Bronchial epithelial cell (primary cell): ENCODE measurements at regions not wholly inside any gene's neighbourhood (a gene's known extent, or its start where the extent isn't known, plus 50 kb on each side); places are given as distances from the start of the nearest gene placed in this dataset.
A peak's percentile ranks its signal among the peaks of the same experiment; 100 is the strongest.

Experiments
- DNase-seq: peaks from one replicate; pipeline ENCODE4 v3.0.0-alpha.2; 2010; ENCODE audit warnings: low read depth
- FAIRE-seq: peaks from 2 replicates; lab custom pipeline; 2011; peaks lifted over from hg19 to GRCh38; lab: Jason Lieb, UNC
- H3K27me3 ChIP-seq: 2 replicates; pipeline ENCODE4 v1.5.1; 2011; ENCODE audit warnings: low read length; ENCODE audit not compliant: control insufficient read depth, insufficient read depth
- H3K36me3 ChIP-seq: 2 replicates; pipeline ENCODE4 v1.5.1; 2011; ENCODE audit warnings: low read length; ENCODE audit not compliant: control insufficient read depth, insufficient read depth
- H3K4me3 ChIP-seq: 2 replicates; pipeline ENCODE4 v1.5.1; 2011; ENCODE audit warnings: mild to moderate bottlenecking, low read depth, low read length, control low read depth
- CTCF ChIP-seq: IDR thresholded peaks from 2 replicates; pipeline ENCODE4 v1.5.1; 2011; ENCODE audit warnings: mild to moderate bottlenecking, moderate library complexity, low read length, control low read depth, inconsistent platforms; ENCODE audit not compliant: insufficient read depth, severe bottlenecking

- FAIRE-seq = no peak
- Histone ChIP-seq H3K4me3 (no peak overlapping the region), H3K36me3 (no peaks in the 10 kb centered on the region), H3K27me3 (no peaks in the 10 kb centered on the region)
- no peak for DNase-seq
- TF ChIP-seq CTCF = no peak
Measured at GRCh38 chr4:187603093-187604025, 392.2 kb upstream of the ZFP42 start.

GRCh38 chr4:187604984-187605383 lies 390.6 kb upstream of the ZFP42 start:
- no peak overlapping the region for H3K4me3 ChIP-seq
- no peak for TF ChIP-seq CTCF
- DNase-seq = no peak
- H3K36me3 ChIP-seq = no peaks in the 10 kb centered on the region
- peak; percentile 36 for FAIRE-seq
- H3K27me3 ChIP-seq = no peaks in the 10 kb centered on the region

GRCh38 chr4:187606581-187606980 lies 389.0 kb upstream of the ZFP42 start:
- DNase-seq = peak; percentile 81
- peak; percentile 78 for TF ChIP-seq CTCF
- no peaks in the 10 kb centered on the region for H3K36me3 ChIP-seq
- no peaks in the 10 kb centered on the region for H3K27me3 ChIP-seq
- FAIRE-seq = no peak
- no peak overlapping the region for H3K4me3 ChIP-seq

GRCh38 chr4:187608001-187608421 lies 387.6 kb upstream of the ZFP42 start:
- FAIRE-seq = no peak
- no peak overlapping the region for H3K4me3 ChIP-seq
- peak; percentile 89 for DNase-seq
- TF ChIP-seq CTCF = no peak
- no peaks in the 10 kb centered on the region for H3K36me3 ChIP-seq
- H3K27me3 ChIP-seq = no peaks in the 10 kb centered on the region

GRCh38 chr4:187612301-187612700 lies 383.3 kb upstream of the ZFP42 start:
- no peak for TF ChIP-seq CTCF
- H3K4me3 ChIP-seq = no peak overlapping the region
- DNase-seq (no peak), FAIRE-seq (no peak)
- H3K36me3 ChIP-seq = no peaks in the 10 kb centered on the region
- H3K27me3 ChIP-seq = no peaks in the 10 kb centered on the region
